ENCODE measurements at regions not wholly inside any gene's neighbourhood (a gene's known extent, or its start where the extent isn't known, plus 50 kb on each side); places are given as distances from the start of the nearest gene placed in this dataset.

DNA sequence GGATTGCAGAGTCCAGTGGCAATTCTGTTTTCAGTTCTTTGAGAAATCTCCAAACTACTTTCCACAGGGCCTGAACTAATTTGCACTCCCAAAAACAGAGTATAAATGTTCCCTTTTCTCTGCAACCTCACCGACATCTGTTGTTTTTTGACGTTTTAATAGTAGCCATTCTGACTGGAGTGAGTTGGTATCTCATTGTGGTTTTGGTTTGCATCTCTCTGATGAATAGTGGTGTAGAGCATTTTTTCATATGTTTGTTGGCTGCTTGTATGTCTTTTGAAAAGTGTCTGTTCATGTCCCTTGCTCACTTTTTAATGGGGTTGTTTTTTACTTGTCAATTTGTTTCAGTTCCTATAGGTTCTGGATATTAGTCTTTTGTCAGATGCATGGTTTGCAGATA lies 72.6 kb downstream of the PALM2AKAP2 start:
- no peak overlapping the region for H3K4me3 Mint-ChIP-seq
- H2AFZ ChIP-seq (ENCODE audit: insufficient read depth, low read depth, low read length, poor library complexity, severe bottlenecking) = no peak overlapping the region
- no peak overlapping the region for H3K4me2 ChIP-seq (replicated peaks; ENCODE audit: low read depth, low read length, poor library complexity, severe bottlenecking)
- no peak for DNase-seq
- no peaks in the 10 kb centered on the region for H4K20me1 ChIP-seq (ENCODE audit: control insufficient read depth, insufficient read depth, low read length, poor library complexity, severe bottlenecking)
- peaks cover 0 to 4% (median 0%) of the 10 kb centered on the region in 4 experiments for H3K27me3 ChIP-seq (replicated peaks in 1 of 4; ENCODE audit: control extremely low read depth in 1 of 4, control insufficient read depth in 3 of 4, insufficient read depth in 4 of 4, low read length in 3 of 4)
- H3K27ac ChIP-seq (ENCODE audit: low read length in 2 of 2) = no peak overlapping the region
- no CpG with 5 or more reads among the region's 2 CpGs for WGBS (ENCODE audit: insufficient coverage)
- TF ChIP-seq, protein P1, sequence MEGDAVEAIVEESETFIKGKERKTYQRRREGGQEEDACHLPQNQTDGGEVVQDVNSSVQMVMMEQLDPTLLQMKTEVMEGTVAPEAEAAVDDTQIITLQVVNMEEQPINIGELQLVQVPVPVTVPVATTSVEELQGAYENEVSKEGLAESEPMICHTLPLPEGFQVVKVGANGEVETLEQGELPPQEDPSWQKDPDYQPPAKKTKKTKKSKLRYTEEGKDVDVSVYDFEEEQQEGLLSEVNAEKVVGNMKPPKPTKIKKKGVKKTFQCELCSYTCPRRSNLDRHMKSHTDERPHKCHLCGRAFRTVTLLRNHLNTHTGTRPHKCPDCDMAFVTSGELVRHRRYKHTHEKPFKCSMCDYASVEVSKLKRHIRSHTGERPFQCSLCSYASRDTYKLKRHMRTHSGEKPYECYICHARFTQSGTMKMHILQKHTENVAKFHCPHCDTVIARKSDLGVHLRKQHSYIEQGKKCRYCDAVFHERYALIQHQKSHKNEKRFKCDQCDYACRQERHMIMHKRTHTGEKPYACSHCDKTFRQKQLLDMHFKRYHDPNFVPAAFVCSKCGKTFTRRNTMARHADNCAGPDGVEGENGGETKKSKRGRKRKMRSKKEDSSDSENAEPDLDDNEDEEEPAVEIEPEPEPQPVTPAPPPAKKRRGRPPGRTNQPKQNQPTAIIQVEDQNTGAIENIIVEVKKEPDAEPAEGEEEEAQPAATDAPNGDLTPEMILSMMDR (IDR thresholded peaks at IDR 0.05) = no peak
- TF ChIP-seq EZH2 (IDR thresholded peaks at IDR 0.05; ENCODE audit: borderline replicate concordance, insufficient read depth, low read depth, low read length, poor library complexity, severe bottlenecking) = no peak
- peaks cover 32% of the 10 kb centered on the region for H3K27me3 Mint-ChIP-seq
- no peaks in the 10 kb centered on the region for H3K4me1 Mint-ChIP-seq
- peaks cover 6% of the 10 kb centered on the region for H3K9me3 Mint-ChIP-seq (ENCODE audit: insufficient read depth)
- no peaks in the 10 kb centered on the region for H3K4me1 ChIP-seq (ENCODE audit: control insufficient read depth in 2 of 2, insufficient read depth in 2 of 2, low read length in 2 of 2)
- POLR2A ChIA-PET = no interaction called here
- no peaks in the 10 kb centered on the region for H3K79me2 ChIP-seq (ENCODE audit: control insufficient read depth, insufficient read depth, low read length)
- no peak overlapping the region for H3K4me3 ChIP-seq (ENCODE audit: control extremely low read depth in 1 of 5, extremely low read depth in 1 of 5, insufficient read depth in 1 of 5, low read depth in 2 of 5, low read length in 4 of 5)
- H3K9ac ChIP-seq (ENCODE audit: low read length) = no peak overlapping the region
- no peaks in the 10 kb centered on the region for H3K9me3 ChIP-seq (ENCODE audit: control extremely low read depth in 1 of 3, control insufficient read depth in 2 of 3, insufficient read depth in 1 of 3, low read length in 2 of 3)
- intact Hi-C loops (cut with micrococcal nuclease) = no loop called here
- no peaks in the 10 kb centered on the region for H3K36me3 ChIP-seq (replicated peaks in 1 of 2; ENCODE audit: control extremely low read depth in 1 of 2, control insufficient read depth in 1 of 2, extremely low read depth in 1 of 2, insufficient read depth in 2 of 2, low read length in 1 of 2)
- CTCF ChIA-PET = no interaction called here
- H3K27ac Mint-ChIP-seq = no peak overlapping the region
- ATAC-seq (ENCODE audit: low read depth) = no peak

DNA sequence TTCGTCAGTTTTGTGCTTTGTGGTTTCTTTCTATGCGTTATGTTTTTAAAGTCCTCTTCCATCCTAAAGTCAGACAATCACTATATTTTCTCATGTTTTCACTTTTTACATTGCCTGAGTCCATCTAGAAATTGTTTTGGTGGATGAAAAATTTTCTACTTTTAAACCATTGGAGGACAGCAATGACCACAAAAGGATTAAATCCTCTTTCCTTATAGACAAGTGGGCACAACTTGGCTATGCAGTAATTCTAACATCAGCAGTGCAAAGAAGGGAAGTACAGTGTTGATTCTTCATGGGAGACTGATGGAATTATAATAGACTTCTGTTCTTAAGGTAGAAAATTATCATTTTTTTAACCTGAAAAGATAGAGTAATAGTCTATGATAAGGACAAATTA lies 75.5 kb downstream of the PALM2AKAP2 start:
- WGBS (ENCODE audit: insufficient coverage) = no CpG with 5 or more reads among the region's 2 CpGs
- no peak overlapping the region for H3K4me3 ChIP-seq (ENCODE audit: control extremely low read depth in 1 of 5, extremely low read depth in 1 of 5, insufficient read depth in 1 of 5, low read depth in 2 of 5, low read length in 4 of 5)
- H3K27me3 ChIP-seq (replicated peaks in 1 of 4; ENCODE audit: control extremely low read depth in 1 of 4, control insufficient read depth in 3 of 4, insufficient read depth in 4 of 4, low read length in 3 of 4) = peaks cover 0 to 4% (median 0%) of the 10 kb centered on the region in 4 experiments
- H3K4me3 Mint-ChIP-seq = no peak overlapping the region
- H3K9me3 Mint-ChIP-seq (ENCODE audit: insufficient read depth) = peaks cover 6% of the 10 kb centered on the region
- no peaks in the 10 kb centered on the region for H3K4me1 ChIP-seq (ENCODE audit: control insufficient read depth in 2 of 2, insufficient read depth in 2 of 2, low read length in 2 of 2)
- H4K20me1 ChIP-seq (ENCODE audit: control insufficient read depth, insufficient read depth, low read length, poor library complexity, severe bottlenecking) = no peaks in the 10 kb centered on the region
- intact Hi-C loops (cut with micrococcal nuclease) = no loop called here
- no peak overlapping the region for H3K27ac ChIP-seq (ENCODE audit: low read length in 2 of 2)
- ChIA-PET CTCF (no interaction called here), POLR2A (no interaction called here)
- DNase-seq = no peak
- no peaks in the 10 kb centered on the region for H3K36me3 ChIP-seq (replicated peaks in 1 of 2; ENCODE audit: control extremely low read depth in 1 of 2, control insufficient read depth in 1 of 2, extremely low read depth in 1 of 2, insufficient read depth in 2 of 2, low read length in 1 of 2)
- no peaks in the 10 kb centered on the region for H3K4me1 Mint-ChIP-seq
- H3K27ac Mint-ChIP-seq = no peak overlapping the region
- H3K4me2 ChIP-seq (replicated peaks; ENCODE audit: low read depth, low read length, poor library complexity, severe bottlenecking) = no peak overlapping the region
- H2AFZ ChIP-seq (ENCODE audit: insufficient read depth, low read depth, low read length, poor library complexity, severe bottlenecking) = no peak overlapping the region
- no peak for ATAC-seq (ENCODE audit: low read depth)
- H3K27me3 Mint-ChIP-seq = peaks cover 28% of the 10 kb centered on the region
- no peaks in the 10 kb centered on the region for H3K79me2 ChIP-seq (ENCODE audit: control insufficient read depth, insufficient read depth, low read length)
- TF ChIP-seq EZH2 (IDR thresholded peaks at IDR 0.05; ENCODE audit: borderline replicate concordance, insufficient read depth, low read depth, low read length, poor library complexity, severe bottlenecking) = no peak
- TF ChIP-seq, protein P1 (IDR thresholded peaks at IDR 0.05) = no peak
- no peaks in the 10 kb centered on the region for H3K9me3 ChIP-seq (ENCODE audit: control extremely low read depth in 1 of 3, control insufficient read depth in 2 of 3, insufficient read depth in 1 of 3, low read length in 2 of 3)
- no peak overlapping the region for H3K9ac ChIP-seq (ENCODE audit: low read length)

Data from B cell (primary cell).